GM19467 (cell line): ENCODE measurements at regions not wholly inside any gene's neighbourhood (a gene's known extent, or its start where the extent isn't known, plus 50 kb on each side); places are given as distances from the start of the nearest gene placed in this dataset.

Experiments used
- ATAC-seq: cut with Tn5 transposase; IDR thresholded peaks from one replicate; pipeline ENCODE4 v1.9.1; 2021; ENCODE audit warnings: mild to moderate bottlenecking, moderate library complexity; ENCODE audit not compliant: unreplicated experiment

GRCh38 chr2:140064243-140064642, 1284.1 kb upstream of the NXPH2 start:
- ATAC-seq = no peak

- no peak for ATAC-seq
Observed at GRCh38 chr2:140063356-140063755, 1283.2 kb upstream of the NXPH2 start.

- no peak for ATAC-seq
Observed at GRCh38 chr2:140061240-140061639, 1281.0 kb upstream of the NXPH2 start.

- no peak for ATAC-seq
Observed at GRCh38 chr2:140057928-140058327, 1277.7 kb upstream of the NXPH2 start.

GRCh38 chr2:140041811-140042210, 1261.6 kb upstream of the NXPH2 start:
- no peak for ATAC-seq

GRCh38 chr2:140041239-140041638, 1261.0 kb upstream of the NXPH2 start:
- ATAC-seq = no peak

GRCh38 chr2:140033638-140034037, 1253.4 kb upstream of the NXPH2 start:
- no peak for ATAC-seq

- ATAC-seq = no peak
Observed at GRCh38 chr2:140027966-140028365, 1247.8 kb upstream of the NXPH2 start.

- ATAC-seq = no peak
Observed at GRCh38 chr2:140027320-140027719, 1247.1 kb upstream of the NXPH2 start.

- ATAC-seq = no peak
Observed at GRCh38 chr2:140023291-140023690, 1243.1 kb upstream of the NXPH2 start.

GRCh38 chr2:140018541-140018940, 1238.4 kb upstream of the NXPH2 start:
- ATAC-seq = no peak

GRCh38 chr2:140014204-140014546, 1234.0 kb upstream of the NXPH2 start:
- ATAC-seq = no peak

GRCh38 chr2:140013545-140014203, 1233.5 kb upstream of the NXPH2 start:
- no peak for ATAC-seq

- ATAC-seq = no peak
Observed at GRCh38 chr2:140011287-140011686, 1231.1 kb upstream of the NXPH2 start.

- ATAC-seq = no peak
Observed at GRCh38 chr2:140002110-140002509, 1221.9 kb upstream of the NXPH2 start.

GRCh38 chr2:139992711-139993345, 1212.6 kb upstream of the NXPH2 start:
- ATAC-seq = no peak

- no peak for ATAC-seq
Observed at GRCh38 chr2:139992078-139992477, 1211.9 kb upstream of the NXPH2 start.

GRCh38 chr2:139990646-139991335, 1210.6 kb upstream of the NXPH2 start:
- ATAC-seq = no peak

GRCh38 chr2:139969323-139969722, 1189.1 kb upstream of the NXPH2 start:
- no peak for ATAC-seq

GRCh38 chr2:139968588-139968987, 1188.4 kb upstream of the NXPH2 start:
- ATAC-seq = no peak

GRCh38 chr2:139967665-139968064, 1187.5 kb upstream of the NXPH2 start:
- no peak for ATAC-seq

- ATAC-seq = no peak
Observed at GRCh38 chr2:139964721-139965440, 1184.7 kb upstream of the NXPH2 start.
